ENCODE measurements at regions not wholly inside any gene's neighbourhood (a gene's known extent, or its start where the extent isn't known, plus 50 kb on each side); places are given as distances from the start of the nearest gene placed in this dataset.

- TF ChIP-seq POLR2A (IDR thresholded peaks at IDR 0.05) (no peak), CTCF (IDR thresholded peaks at IDR 0.05) (no peak), POLR2AphosphoS5 (IDR thresholded peaks at IDR 0.05) (no peak)
These were observed 257.7 kb upstream of the CHAC2 start for GRCh38 chr2:53509831-53510388.
